HT-29 (cell line): ENCODE measurements at regions not wholly inside any gene's neighbourhood (a gene's known extent, or its start where the extent isn't known, plus 50 kb on each side); places are given as distances from the start of the nearest gene placed in this dataset.

Experiments used
- DNase-seq: peaks from one replicate; pipeline ENCODE4 v3.0.0-alpha.2; 2015; ENCODE audit warnings: low spot score

GRCh38 chr14:96931751-96932150 is 134.6 kb downstream of the VRK1 start:
- no peak for DNase-seq

- no peak for DNase-seq
These were observed 137.6 kb downstream of the VRK1 start for GRCh38 chr14:96934638-96935330.

GRCh38 chr14:96938946-96939345 is 141.8 kb downstream of the VRK1 start:
- DNase-seq = no peak

- peak; percentile 10 for DNase-seq
These were observed 142.8 kb downstream of the VRK1 start for GRCh38 chr14:96940009-96940408.

- no peak for DNase-seq
These were observed 147.1 kb downstream of the VRK1 start for GRCh38 chr14:96944297-96944696.

- no peak for DNase-seq
These were observed 148.5 kb downstream of the VRK1 start for GRCh38 chr14:96945721-96946120.

GRCh38 chr14:96949594-96949993 is 152.4 kb downstream of the VRK1 start:
- no peak for DNase-seq

GRCh38 chr14:96951511-96951910 is 154.3 kb downstream of the VRK1 start:
- no peak for DNase-seq

- DNase-seq = no peak
These were observed 156.1 kb downstream of the VRK1 start for GRCh38 chr14:96953087-96953874.

GRCh38 chr14:96953875-96954185 is 156.6 kb downstream of the VRK1 start:
- DNase-seq = no peak

GRCh38 chr14:96956464-96957239 is 159.5 kb downstream of the VRK1 start:
- no peak for DNase-seq

GRCh38 chr14:96958057-96958456 is 160.9 kb downstream of the VRK1 start:
- DNase-seq = no peak

- no peak for DNase-seq
These were observed 162.8 kb downstream of the VRK1 start for GRCh38 chr14:96959992-96960391.

- DNase-seq = no peak
These were observed 163.5 kb downstream of the VRK1 start for GRCh38 chr14:96960598-96961116.

- no peak for DNase-seq
These were observed 164.7 kb downstream of the VRK1 start for GRCh38 chr14:96961895-96962294.

- no peak for DNase-seq
These were observed 165.2 kb downstream of the VRK1 start for GRCh38 chr14:96962337-96962736.

- no peak for DNase-seq
These were observed 167.7 kb downstream of the VRK1 start for GRCh38 chr14:96964726-96965415.

GRCh38 chr14:96965885-96966595 is 168.9 kb downstream of the VRK1 start:
- no peak for DNase-seq

GRCh38 chr14:96975116-96975515 is 177.9 kb downstream of the VRK1 start:
- no peak for DNase-seq

GRCh38 chr14:96978525-96979272 is 181.5 kb downstream of the VRK1 start:
- DNase-seq = no peak
